GM21381 (cell line): ENCODE measurements at regions not wholly inside any gene's neighbourhood (a gene's known extent, or its start where the extent isn't known, plus 50 kb on each side); places are given as distances from the start of the nearest gene placed in this dataset.
A peak's percentile ranks its signal among the peaks of the same experiment; 100 is the strongest.
"Not testable (repeated sequence)": the region's sequence is repeated elsewhere in the genome, so short reads cannot be mapped to it uniquely, and the experiment has no call there.

Source experiments
- ATAC-seq: cut with Tn5 transposase; IDR thresholded peaks from one replicate; pipeline ENCODE4 v1.9.1; 2021; ENCODE audit warnings: mild to moderate bottlenecking, moderate library complexity; ENCODE audit not compliant: unreplicated experiment

- no peak for ATAC-seq
These were observed 54.4 kb upstream of the MSH6 start for GRCh38 chr2:47728551-47728950.

- ATAC-seq = no peak
These were observed 55.0 kb upstream of the MSH6 start for GRCh38 chr2:47727956-47728355.

GRCh38 chr2:47726978-47727377 lies 56.0 kb upstream of the MSH6 start:
- not testable (repeated sequence) for ATAC-seq

- ATAC-seq = no peak
These were observed 57.1 kb upstream of the MSH6 start for GRCh38 chr2:47725808-47726207.

GRCh38 chr2:47724221-47724981 lies 58.5 kb upstream of the MSH6 start:
- ATAC-seq = peak; percentile 85

- no peak for ATAC-seq
These were observed 61.6 kb upstream of the MSH6 start for GRCh38 chr2:47721296-47721695.

- ATAC-seq = no peak
These were observed 62.4 kb upstream of the MSH6 start for GRCh38 chr2:47720559-47720958.

GRCh38 chr2:47720036-47720435 lies 62.9 kb upstream of the MSH6 start:
- ATAC-seq = no peak

GRCh38 chr2:47719099-47719498 lies 63.8 kb upstream of the MSH6 start:
- peak; percentile 55 for ATAC-seq

GRCh38 chr2:47716307-47716706 lies 66.6 kb upstream of the MSH6 start:
- not testable (repeated sequence) for ATAC-seq

GRCh38 chr2:47715552-47715951 lies 67.4 kb upstream of the MSH6 start:
- no peak for ATAC-seq

GRCh38 chr2:47708801-47709499 lies 74.0 kb upstream of the MSH6 start:
- ATAC-seq = peak; percentile 83

- no peak for ATAC-seq
These were observed 78.7 kb upstream of the MSH6 start for GRCh38 chr2:47704287-47704686.

- no peak for ATAC-seq
These were observed 83.3 kb upstream of the MSH6 start for GRCh38 chr2:47699533-47700215.

GRCh38 chr2:47698436-47698972 lies 84.4 kb upstream of the MSH6 start:
- ATAC-seq = not testable (repeated sequence)

GRCh38 chr2:47697681-47698435 lies 85.1 kb upstream of the MSH6 start:
- ATAC-seq = not testable (repeated sequence)

GRCh38 chr2:47697000-47697601 lies 85.8 kb upstream of the MSH6 start:
- peak; percentile 78 for ATAC-seq

- no peak for ATAC-seq
These were observed 86.5 kb upstream of the MSH6 start for GRCh38 chr2:47696478-47696831.

GRCh38 chr2:47695800-47696477 lies 87.0 kb upstream of the MSH6 start:
- ATAC-seq = no peak

GRCh38 chr2:47694451-47694850 lies 88.5 kb upstream of the MSH6 start:
- not testable (repeated sequence) for ATAC-seq
